ENCODE measurements at regions not wholly inside any gene's neighbourhood (a gene's known extent, or its start where the extent isn't known, plus 50 kb on each side); places are given as distances from the start of the nearest gene placed in this dataset.
"Not testable (repeated sequence)": the region's sequence is repeated elsewhere in the genome, so short reads cannot be mapped to it uniquely, and the experiment has no call there.

DNA sequence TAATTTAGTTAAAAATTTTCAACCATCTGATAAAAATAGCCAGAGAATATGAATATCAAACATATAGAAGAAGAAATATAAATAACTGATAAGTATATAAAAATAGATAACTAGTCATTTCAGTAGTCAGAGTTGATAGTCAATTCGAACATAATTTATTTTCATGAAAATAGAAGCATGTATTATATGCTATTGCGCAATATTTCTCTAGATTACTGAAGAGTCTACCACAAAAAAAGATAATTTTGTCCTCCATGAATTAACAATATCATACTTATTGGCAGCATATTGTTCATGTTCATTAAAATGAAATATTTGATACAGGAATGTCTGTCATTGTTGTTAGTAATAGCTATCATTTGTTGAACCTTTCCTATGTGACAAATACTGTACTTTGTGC is 376.2 kb upstream of the TOM1L1 start:
- no peak for DNase-seq

DNA sequence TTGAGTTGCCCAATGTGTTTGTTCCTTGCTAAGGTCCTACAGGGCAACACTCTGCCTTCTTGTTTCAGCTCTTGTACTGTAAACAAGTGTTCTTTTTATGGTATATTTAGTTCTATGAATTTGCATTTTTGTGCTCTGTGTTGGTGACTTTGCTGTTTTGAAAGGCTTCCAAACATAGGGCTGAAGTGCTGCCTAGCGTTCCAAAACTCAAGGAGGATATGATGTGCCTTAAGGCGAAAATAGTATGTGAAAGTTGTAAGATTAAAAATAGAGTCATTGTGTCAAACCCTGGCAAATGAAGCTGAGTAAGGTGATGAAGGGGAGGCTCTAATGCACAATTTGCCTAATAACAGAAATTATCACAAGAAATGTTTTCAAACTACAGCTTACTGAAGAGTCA is 372.7 kb upstream of the TOM1L1 start:
- no peak for DNase-seq

DNA sequence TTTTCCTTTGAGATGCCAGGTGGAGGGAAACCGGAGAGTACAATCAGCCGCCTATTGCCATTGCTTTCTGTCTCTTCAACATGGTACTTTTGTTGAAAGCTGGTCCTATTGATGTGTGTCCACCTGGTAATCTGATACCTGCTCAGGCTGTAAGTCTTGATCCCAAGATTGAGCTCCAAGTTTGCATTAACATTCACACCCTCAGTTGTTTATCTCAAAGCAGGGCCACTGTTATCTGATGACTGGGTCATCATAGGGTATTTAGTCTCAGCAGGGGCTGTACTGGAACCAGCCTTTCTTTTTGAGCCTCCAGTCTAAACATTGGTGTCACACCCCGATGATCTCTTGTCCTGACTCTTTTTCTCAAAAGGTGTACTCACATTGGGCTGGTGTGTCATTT is 370.3 kb upstream of the TOM1L1 start:
- no peak for DNase-seq

DNA sequence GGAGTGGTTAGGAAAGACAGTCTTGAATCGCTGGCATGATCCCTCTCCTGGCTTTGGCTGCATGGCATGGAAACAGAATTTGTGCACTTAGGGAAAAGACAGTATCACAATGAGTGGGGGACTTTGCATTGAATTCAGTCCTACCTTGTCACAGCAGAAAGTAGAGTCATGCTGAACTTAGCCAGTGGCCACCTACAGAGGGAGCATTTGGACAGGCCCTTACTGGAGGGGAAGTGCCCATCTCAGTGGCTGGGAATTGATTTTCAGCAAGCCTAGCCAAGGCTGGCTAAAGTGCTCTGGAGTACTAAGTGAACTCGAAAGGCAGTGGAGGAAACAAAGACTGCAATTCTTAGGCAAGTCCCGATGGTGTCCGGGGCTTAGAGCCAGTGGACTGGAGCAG is 364.3 kb upstream of the TOM1L1 start:
- DNase-seq, result no peak

DNA sequence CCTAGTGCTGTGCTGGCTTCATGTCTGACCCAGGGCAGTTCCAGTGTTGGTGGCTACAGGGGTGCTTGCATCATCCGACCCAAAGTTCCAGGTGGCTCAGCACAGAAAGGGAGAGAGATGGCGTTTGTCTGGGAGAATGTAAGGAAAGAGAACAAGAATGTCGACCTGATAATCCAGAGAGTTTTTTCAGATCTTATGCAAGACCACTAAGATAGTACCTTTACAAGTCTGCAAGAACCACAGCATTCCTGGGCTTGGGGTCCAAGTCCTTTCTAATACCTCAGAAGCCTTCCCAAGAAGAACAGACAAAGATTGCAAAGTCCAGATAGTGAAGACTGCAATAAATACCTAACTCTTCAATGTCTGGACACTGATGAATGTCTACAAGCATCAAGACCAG is 363.0 kb upstream of the TOM1L1 start:
- DNase-seq, result no peak

DNA sequence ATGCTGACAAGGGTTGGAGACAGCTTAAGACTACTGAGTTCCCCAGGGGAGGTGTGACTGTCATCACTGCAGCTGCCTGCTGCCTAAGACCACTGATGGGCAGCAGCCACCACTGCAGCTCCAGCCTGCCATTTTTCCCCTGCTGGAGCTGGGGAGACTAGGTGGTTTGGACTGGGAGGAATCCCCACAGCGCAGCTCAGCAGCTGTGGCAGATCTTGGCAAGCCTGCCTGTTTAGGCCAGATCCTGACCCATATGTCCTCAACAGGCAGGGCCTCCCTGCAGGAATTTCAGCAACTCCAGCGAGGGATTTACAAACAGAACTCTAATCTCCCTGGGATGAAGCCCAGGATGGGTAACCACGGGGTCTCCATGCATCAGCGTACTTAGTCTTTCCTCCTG is 356.4 kb upstream of the TOM1L1 start:
- DNase-seq, result no peak

DNA sequence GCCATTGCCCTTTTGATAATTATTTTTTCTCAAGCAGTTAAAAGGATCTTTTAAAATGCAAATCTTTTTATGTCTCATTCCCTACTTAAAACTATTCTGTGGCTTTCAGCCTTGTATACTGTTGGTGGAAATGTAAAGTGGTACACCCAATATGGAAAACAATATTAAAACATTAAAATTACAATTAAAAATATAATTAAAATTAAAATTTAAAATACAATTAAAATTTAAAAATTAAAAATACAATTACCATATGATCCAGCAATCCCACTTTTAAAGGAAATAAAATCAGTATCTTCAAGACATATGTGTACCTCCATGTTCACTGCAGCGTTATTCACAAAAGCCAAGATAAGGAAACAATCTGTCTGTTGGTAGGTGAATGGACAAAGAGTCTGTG is 340.8 kb upstream of the TOM1L1 start:
- no peak for DNase-seq

DNA sequence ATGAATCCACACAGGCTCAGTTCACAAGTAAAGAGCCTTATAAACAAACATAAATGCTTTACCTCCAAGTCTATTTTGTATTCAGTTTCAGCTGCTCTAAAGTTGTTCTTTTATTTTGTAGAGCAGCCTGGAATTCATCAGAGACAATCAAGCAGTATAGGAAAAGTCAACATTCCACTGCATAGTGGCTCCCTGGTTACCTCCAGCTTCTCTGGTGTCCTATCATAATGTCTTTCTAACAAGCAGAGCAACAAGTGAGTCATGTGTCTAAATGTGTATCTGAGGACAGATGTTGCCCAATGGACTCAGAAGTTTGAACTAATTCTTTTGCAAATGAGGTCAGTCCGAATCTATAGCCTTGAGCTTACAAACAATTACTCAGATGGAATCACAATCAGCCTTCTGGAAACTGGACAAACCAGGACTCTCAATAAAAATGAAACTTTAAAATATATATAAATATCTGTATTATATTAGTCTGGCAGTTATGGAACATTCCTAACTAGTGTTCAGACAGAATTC is 292.0 kb upstream of the TOM1L1 start:
- DNase-seq, result no peak

DNA sequence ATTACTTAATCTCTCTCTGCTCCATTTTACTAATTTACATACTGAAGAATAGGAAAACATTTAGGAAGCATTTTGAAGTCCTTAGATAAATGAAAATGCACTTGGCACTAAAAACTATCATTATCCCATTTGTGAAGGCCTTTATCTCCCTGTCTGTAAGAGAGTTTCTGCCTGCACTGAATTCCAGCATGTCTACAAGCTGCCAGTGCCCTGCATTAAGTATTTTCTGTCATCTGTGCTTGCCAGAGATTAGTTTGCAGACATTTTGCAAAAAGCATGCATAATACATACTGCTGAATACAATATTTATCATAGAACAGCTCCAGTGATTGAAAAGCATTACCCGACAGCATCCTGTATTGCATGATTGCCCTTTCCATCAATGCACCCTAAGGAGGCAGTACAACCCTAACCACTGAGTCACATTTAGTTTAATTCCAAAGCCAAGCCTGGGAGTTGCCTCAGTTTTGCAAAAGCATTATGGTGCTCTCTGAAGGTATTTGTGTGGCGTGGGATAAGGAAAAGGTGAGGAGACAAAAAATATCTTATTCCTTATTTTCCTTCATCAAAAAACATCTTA is 280.2 kb upstream of the TOM1L1 start:
- DNase-seq, result no peak

DNA sequence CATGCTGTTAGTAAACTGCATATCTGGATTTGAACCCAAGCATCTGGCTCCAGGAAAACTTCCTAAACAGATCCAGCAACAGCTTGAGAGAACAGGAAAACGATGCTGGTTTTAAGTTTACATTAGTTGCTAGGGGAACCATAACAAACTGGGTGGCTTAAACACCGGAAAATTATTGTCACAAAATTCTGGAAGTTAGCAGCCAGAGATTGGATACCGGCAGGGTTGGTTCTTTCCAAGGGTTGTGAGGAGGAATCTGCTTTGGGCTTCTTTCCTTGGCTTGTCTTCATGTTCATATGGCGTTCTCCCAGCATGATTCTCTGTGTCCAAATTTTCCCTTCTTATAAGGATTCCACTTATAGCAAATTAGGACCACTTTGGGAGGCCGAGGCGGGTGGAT is 276.9 kb upstream of the TOM1L1 start:
- no peak for DNase-seq

DNA sequence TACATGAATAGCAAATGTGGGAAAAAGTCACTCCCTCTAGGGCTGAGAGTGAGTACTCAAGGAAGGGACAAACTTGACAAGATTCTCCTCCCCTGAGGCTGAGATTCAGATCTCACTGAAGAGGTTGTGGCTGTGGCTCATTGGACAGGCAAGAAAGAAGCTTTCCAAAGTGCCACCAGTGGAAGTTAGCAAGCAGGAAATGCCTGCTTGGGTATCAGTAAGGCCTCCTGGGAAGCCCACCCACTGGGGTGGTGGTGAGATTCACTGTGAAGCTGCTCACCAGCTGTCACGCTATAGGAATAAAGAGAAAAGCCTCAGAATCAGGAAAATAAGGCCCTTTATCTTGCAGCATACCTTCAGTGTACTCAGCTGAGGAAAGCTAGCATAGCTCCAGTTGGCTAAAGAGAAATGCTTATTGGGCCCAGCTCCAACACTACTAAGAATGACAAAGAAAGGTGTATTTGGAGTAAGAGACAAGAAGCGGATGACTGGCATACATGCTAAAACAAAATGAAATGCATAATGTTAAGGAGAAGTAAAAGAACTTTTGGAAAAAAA is 274.4 kb upstream of the TOM1L1 start:
- no peak for DNase-seq

DNA sequence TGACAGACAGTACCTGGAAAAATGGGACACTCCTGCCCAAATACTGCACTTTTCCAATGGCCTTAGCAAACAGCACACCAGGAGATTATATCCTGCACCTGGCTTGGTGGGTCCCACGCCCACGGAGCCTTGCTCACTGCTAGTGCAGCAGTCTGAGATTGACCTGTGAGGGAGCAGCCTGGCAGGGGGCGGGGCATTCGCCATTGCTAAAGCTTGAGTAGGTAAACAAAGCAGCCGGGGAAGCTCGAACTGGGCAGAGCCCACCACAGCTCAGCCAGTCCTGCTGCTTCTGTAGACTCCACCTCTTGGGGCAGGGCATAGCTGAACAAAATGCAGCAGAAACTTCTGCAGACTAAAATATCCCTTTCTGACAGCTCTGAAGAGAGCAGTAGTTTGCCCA is 261.2 kb upstream of the TOM1L1 start:
- DNase-seq, result not testable (repeated sequence)

DNA sequence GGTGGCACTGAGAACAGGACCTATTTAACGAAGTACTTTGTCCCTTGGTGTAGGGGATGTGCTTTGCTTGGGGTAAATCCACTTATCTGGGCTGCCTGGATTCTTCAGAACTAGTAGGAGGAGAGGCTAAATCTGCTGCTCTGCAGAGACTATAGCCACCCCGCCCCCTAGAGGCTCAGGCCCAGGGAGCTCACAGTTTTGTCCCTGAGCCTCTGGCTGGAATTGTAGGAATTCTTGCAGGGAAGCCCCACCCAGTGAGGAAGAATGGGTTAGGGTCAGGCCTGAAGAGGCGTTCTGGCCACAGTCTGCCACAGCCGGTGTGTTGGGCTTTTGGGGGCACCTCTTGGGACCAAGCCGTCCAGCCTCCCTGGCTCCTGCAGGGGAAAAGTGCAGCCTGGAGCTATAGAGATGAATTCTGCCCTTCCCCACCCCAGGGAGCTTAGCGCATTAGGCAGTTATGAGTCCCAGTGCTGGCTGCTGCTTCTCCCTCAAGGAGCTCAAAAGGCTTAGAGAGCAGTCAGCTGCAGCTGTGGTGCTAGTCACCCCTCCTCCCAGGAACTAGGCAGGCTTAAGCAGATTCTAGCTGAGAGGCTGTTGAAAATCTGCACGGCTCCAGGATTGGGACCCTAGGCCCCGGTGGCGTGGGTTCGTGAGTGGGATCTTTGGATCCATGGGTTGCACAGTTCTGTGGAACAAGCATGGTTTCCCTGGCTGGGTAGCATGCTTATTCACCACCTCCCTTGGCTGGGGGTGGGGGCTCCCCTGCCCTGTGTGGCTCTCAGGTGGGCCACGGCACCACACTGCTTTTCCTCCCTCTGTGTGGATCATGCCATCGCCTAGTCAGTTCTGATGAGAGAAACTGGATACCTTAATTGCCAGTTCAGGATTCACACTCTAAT is 237.4 kb upstream of the TOM1L1 start:
- no peak for DNase-seq

DNA sequence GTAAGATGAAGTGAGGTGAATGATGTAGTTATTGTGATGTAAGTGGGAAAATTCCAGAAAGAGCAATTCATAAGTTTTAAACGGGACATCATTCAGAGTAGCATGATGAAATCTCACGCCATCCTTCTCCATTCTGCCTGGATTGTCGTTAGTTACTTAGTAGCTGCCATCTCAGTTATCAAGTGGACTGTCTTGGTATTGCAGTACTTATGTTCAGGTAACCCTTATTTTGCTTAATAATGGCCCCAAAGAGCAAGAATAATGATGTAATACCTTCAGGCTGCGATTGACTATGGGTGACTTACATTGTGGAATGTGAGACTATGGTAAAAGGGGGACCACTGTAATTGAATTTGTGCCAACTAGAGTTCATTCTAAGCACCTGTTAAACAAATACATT is 234.1 kb upstream of the TOM1L1 start:
- no peak for DNase-seq

DNA sequence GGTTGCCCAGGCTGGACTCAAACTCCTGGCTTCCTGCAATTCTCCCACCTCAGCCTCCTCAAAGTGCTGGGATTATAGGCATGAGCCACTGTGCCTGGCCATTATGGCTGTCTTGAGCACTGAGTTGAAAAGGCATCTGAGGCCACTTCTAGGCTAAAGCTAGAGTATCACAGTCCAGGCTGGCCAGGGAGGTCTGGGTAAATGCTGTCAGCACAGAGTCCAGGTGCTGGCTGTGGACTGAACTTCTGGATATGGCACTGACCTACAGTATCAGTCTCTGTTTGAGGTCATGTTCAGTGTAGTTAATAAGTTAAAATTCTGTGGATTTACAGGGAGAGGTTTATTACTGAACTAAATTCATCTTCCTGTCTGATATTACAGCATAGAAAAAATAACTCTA is 222.5 kb upstream of the TOM1L1 start:
- no peak for DNase-seq

DNA sequence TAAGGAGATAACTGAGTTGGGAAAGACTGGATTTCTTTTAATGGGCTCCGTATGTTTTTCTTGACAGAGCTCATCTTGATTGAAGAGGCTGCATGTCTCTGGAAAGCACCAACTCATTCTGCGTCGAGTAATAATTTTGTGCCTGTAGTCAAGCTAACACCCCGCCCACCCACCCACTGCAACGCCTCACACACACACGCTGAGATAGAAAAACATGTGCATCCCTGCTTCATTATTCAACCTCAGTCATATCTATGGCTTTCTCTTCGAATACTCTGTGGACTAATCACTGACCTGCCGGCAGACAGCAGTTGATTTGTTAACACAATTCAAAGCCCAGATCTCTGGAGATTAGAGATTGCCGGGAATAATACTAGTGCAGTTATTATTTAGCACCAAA is 220.2 kb upstream of the TOM1L1 start:
- DNase-seq, result no peak

DNA sequence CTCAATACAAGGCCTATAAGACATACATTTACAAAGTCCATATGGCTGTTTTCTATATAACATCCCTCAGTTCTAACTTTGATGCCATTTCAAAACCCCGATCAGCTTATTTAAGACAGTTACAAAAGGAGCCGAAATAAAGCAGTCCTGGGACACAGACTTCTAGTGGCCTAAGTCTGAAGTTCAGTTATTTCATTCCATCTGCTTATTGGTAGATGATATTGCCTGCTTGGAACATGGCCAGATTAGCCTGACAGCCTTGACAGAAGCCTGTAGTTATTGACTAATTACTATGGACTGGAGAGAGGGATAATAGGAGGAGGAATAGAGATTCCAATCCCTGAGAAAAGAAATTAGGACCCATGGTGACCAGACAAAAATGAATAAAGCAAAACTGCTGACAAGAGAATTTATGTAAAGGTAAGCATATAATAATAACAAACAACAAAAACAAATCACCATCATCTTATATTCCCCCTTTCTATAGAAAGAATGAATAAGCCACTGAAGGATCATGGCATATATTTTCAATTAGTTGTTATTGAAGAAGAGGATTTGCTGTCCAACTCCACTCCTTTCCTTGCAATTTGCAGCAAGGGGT is 206.3 kb upstream of the TOM1L1 start:
- DNase-seq, result no peak

DNA sequence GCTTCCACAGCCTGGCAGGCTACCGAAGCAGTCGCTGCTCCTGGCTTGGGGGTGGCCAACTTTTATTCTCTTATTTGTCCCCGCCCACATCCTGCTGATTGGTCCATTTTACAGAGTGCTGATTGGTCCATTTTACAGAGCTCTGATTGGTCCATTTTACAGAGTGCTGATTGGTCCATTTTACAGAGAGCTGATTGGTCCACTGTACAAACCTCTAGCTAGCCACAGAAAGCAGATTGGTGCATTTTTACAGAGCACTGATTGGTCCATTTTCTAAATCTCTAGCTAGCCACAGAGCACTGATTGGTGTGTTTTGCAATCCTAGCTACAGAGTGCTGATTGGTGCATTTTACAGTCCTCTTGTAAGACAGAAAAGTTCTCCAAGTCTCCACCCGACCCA is 187.9 kb upstream of the TOM1L1 start:
- DNase-seq, result not testable (repeated sequence)

DNA sequence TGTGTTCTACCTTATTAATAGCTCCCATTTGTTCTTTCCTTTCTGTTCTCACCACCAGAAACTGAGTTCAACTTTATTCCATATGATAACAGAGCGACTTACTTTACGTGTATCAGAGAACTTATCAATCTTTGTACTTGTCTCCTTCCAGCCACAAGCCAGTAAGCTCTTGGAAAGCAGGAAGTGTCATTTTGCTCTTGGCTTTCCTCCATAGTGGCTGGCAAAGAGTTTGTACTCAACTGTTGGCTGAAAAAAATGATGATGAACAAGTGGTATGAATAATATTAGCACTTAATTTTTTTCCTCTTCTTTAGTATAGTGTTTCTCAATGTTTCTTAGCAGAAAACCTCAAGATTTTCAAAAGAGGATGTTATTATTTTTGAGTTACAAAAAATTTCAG is 182.4 kb upstream of the TOM1L1 start:
- DNase-seq, result no peak

DNA sequence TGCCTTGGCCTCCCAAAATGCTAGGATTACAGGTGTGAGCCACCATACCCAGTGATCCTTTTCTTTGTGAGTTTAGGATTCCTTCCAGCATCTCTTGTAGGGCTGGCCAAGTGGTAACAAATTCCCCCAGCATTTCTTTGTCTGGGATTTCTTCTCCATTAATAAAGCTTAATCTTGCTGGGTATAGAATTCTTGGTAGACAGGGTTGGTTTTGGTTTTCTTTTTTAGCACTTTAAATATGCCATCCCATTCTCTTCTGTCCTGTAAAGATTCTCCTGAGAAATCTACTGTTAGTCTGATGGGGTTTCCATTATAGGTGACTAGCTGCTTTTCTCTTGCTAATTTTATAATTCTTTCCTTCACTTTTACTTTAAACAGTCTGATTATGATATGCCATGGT is 173.0 kb upstream of the TOM1L1 start:
- no peak for DNase-seq

DNA sequence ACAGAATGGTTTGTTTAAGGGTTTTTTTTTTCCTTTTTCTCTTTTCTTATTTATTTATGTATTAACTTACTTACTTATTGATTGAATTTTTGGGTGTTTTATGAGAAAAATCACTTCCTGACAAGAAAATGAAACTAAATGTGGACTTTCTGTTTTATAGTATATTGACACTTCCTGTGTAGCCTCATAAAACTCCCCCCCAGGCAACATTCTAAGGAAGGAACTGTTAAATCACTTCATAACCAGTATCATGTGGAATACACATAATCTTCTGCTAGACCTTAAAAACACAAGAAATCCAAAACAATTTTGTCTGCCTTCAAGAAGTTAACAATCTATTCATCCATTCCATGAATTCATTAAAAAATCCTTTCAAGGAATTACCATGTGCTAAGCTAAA is 164.1 kb upstream of the TOM1L1 start:
- DNase-seq, result no peak

DNA sequence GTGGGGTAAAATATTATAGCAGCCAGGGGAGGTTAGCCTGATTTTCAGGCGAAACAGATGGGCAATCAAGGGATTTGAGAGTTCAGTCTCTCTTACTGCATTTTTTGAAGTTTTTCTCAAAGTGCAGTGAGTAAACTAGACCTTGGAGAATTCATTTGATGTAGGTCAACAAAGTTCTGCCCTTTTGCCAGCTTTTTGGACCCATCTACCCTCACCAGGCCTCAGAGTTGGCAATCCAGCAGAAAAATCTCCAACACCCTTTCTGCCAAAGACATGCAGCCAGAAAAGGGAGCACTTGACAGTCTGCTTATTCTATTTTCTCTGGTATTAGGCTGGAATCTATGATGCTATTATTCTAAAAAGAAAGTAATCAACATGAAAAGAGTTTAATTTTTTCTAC is 162.2 kb upstream of the TOM1L1 start:
- no peak for DNase-seq

DNA sequence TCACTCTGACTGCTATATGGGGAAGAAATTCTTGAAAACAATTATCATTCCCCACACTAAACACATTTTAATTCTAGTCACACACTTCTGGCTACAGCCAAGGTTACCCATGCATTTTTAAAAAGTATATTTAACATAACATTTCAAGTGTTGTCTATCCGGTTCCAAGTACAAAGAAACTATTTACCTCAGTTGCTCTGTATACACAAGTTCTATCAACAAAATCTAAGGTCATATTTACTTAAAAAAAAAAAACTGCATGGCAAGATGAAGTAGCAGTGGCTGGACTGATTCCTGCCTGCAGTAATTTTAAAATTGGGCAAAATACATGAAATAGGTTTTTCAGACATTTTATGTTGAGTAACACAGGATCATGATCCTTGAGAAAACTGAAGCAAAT is 155.9 kb upstream of the TOM1L1 start:
- DNase-seq, result no peak

DNA sequence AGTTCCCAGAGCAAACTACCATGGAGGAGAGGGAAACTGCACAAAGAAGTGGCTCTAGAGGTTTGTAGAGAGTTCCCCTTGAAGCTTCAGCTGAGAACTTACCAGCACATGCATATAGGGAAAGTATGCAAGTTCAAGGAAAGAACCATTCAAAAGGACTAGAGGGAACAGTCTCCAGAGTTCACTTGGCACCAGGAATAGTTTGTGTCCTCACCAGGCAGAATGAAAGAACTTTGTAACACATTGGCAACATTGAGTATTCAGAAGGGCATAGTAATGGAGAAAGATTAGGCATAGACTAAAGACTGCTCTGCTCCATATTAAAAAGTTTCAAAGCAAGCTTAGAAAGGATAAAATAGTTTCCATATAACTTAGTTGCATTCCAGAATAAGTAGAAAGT is 155.4 kb upstream of the TOM1L1 start:
- DNase-seq, result no peak
